ENCODE measurements at regions not wholly inside any gene's neighbourhood (a gene's known extent, or its start where the extent isn't known, plus 50 kb on each side); places are given as distances from the start of the nearest gene placed in this dataset.

DNA sequence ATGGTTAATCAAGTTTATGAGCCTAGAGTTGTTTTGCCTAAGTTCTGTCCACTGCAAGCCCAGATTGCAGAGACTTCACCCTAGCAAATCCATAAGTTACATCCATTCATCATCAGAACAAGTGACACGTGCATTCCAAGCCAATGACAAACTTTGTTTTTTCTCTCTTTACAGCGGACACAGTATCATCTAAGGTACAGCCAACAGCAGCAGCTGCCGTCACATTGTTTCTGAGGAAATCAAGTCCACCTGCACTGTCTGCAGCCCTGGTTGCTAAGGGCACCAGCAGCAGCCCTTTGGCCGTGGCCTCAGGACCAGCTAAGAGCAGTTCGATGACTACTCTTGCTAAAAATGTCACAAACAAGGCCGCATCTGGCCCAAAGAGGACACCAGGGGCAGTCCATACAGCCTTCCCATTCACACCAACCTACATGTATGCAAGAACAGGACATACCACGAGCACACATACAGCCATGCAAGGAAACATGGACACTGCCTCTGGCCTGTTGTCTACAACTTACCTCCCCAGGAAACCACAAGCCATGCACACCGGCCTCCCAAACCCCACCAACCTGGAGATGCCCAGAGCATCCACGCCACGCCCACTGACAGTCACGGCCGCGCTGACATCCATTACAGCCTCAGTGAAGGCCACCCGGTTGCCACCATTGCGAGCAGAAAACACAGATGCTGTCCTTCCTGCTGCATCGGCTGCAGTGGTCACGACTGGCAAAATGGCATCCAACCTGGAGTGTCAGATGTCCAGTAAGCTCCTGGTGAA, 155.8 kb downstream of the C11orf91 start:
- H3K4me3 Mint-ChIP-seq, result no peak overlapping the region
- no peaks in the 10 kb centered on the region for H3K9me3 Mint-ChIP-seq
- no peak overlapping the region for H3K27ac Mint-ChIP-seq (ENCODE audit: low read depth)
- no peak for ATAC-seq (replicated peaks; ENCODE audit: extremely low read depth, poor library complexity, severe bottlenecking)
- no peaks in the 10 kb centered on the region for H3K36me3 Mint-ChIP-seq (ENCODE audit: insufficient read depth)
- no peak for DNase-seq (ENCODE audit: low spot score in 2 of 2)
- H3K4me1 Mint-ChIP-seq, result no peaks in the 10 kb centered on the region
- peaks cover 56% of the 10 kb centered on the region for H3K27me3 Mint-ChIP-seq

DNA sequence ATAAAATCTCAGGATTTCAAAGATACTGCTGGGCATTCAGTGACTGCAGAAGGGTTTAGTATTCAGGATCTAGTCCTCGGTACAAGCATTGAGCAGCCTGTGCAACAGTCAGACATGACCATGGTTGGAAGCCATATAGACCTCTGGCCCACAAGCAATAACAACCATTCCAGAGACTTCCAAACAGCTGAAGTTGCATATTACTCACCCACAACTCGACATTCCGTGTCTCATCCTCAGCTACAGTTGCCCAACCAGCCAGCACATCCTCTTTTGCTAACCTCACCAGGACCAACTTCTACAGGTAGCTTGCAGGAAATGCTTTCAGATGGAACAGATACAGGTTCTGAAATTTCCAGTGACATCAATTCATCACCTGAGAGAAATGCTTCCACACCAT, 156.8 kb downstream of the C11orf91 start:
- DNase-seq (ENCODE audit: low spot score in 2 of 2), result no peak
- H3K9me3 Mint-ChIP-seq, result no peaks in the 10 kb centered on the region
- H3K4me3 Mint-ChIP-seq, result no peak overlapping the region
- H3K27me3 Mint-ChIP-seq, result peaks cover 56% of the 10 kb centered on the region
- no peak overlapping the region for H3K27ac Mint-ChIP-seq (ENCODE audit: low read depth)
- H3K36me3 Mint-ChIP-seq (ENCODE audit: insufficient read depth), result no peaks in the 10 kb centered on the region
- no peaks in the 10 kb centered on the region for H3K4me1 Mint-ChIP-seq
- no peak for ATAC-seq (replicated peaks; ENCODE audit: extremely low read depth, poor library complexity, severe bottlenecking)

DNA sequence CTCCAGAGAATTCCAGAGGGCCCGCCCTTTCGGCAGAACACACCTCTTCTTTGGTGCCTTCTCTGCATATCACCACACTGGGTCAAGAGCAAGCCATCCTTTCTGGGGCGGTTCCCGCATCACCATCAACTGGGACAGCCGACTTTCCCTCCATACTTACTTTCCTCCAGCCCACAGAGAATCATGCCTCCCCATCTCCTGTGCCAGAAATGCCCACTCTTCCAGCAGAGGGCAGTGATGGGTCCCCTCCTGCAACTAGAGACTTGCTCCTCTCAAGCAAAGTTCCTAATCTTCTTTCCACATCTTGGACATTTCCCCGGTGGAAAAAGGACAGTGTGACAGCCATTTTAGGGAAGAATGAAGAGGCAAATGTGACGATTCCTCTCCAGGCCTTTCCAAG, 157.7 kb downstream of the C11orf91 start:
- Mint-ChIP-seq H3K9me3 (no peaks in the 10 kb centered on the region), H3K36me3 (ENCODE audit: insufficient read depth) (no peaks in the 10 kb centered on the region), H3K4me3 (no peak overlapping the region), H3K27ac (ENCODE audit: low read depth) (no peak overlapping the region), H3K27me3 (peaks cover 60% of the 10 kb centered on the region), H3K4me1 (no peaks in the 10 kb centered on the region)
- DNase-seq (ENCODE audit: low spot score in 2 of 2), result no peak
- ATAC-seq (replicated peaks; ENCODE audit: extremely low read depth, poor library complexity, severe bottlenecking), result no peak

DNA sequence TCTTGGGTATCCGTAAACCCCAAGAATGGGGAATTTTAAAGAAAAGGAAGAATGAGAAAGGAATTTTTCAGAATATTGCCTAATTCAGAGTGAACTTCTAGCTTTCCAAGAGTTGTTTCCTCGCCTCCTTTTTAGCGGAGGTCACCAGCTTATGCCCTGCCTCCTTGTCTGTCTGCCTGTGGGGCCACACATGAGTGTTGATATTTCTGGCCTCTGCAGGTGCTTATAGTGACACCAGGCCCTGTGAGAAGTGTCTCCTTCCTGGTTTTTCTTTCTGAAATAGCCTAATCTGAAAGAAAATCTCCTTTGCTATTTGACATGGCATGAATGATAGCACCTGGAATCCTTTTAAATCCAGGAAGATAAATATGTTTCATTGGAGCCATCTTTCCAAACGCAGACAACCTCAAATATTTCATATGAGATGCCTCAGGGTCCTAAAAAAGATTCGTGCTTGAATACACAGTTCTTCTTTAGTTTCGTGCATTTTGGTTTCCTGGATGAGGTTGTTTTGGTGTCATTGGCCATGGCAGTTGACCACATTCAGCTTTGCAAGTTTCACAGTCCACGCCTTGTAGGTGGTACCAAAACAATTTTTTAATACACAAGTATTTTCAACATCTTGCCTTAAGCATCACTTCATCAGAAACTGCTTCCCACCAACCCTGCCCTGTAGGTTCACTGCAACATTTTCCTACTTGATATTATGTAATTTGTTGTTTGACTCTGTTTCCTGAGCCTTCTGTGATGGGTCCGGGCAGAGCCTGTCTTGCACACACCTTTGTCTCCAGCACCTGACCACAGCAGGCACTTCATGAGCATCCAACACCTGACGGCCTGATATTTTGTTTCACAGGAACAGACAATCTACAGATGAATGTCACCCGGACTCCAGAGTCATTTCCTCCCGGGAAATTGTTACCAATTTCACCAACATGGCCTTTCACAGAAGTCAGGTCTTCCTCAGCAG, 159.4 kb downstream of the C11orf91 start:
- Mint-ChIP-seq H3K27ac (ENCODE audit: low read depth) (no peak overlapping the region), H3K27me3 (peaks cover 66% of the 10 kb centered on the region), H3K36me3 (ENCODE audit: insufficient read depth) (no peaks in the 10 kb centered on the region), H3K4me3 (no peak overlapping the region), H3K4me1 (no peaks in the 10 kb centered on the region), H3K9me3 (no peaks in the 10 kb centered on the region)
- DNase-seq (ENCODE audit: low spot score in 2 of 2) (no peak), ATAC-seq (replicated peaks; ENCODE audit: extremely low read depth, poor library complexity, severe bottlenecking) (no peak)

DNA sequence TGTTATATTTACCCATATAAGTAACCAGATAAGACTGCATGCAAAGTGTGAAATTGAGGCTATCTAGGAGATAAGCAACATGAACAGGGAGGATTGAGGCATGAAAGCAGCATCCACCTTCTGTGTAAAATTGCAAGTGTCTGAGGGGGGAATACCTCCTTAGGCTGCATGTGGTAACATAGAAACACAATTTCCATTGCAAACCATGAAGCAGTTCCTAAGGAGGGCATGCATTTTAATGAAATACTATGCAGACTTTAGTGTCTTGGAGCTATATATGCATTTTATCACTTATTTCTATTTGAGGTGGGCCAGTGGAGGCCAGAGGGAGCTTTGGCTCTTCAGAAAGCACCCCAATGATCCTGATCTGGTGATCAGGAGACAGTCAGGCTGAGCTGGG, 160.2 kb downstream of the C11orf91 start:
- ATAC-seq (replicated peaks; ENCODE audit: extremely low read depth, poor library complexity, severe bottlenecking) (no peak), DNase-seq (ENCODE audit: low spot score in 2 of 2) (no peak)
- Mint-ChIP-seq H3K36me3 (ENCODE audit: insufficient read depth) (no peaks in the 10 kb centered on the region), H3K4me1 (no peaks in the 10 kb centered on the region), H3K27me3 (peaks cover 72% of the 10 kb centered on the region), H3K9me3 (no peaks in the 10 kb centered on the region), H3K4me3 (no peak overlapping the region), H3K27ac (ENCODE audit: low read depth) (no peak overlapping the region)

DNA sequence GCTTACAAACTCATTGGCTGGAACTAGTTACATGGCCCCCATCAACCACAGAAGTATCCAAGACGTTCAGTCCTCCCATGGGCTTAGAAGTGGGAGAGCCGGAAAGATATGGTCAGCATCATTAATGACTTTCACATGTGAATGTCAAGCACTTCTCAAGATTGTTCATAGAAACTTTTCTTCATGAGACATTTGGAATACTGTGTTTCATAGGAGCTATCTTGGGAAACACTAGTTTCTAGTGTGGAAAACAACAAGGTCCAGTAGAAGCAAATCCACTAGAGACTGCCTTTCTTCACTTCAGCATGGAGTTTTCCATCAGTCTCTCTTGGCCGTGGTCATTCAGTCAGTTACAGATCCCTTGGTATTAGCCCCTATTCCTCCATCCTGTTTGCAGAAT, 160.9 kb downstream of the C11orf91 start:
- no peak for DNase-seq (ENCODE audit: low spot score in 2 of 2)
- Mint-ChIP-seq H3K9me3 (no peaks in the 10 kb centered on the region), H3K27me3 (peaks cover 68% of the 10 kb centered on the region), H3K27ac (ENCODE audit: low read depth) (no peak overlapping the region), H3K36me3 (ENCODE audit: insufficient read depth) (no peaks in the 10 kb centered on the region), H3K4me1 (no peaks in the 10 kb centered on the region), H3K4me3 (no peak overlapping the region)
- ATAC-seq (replicated peaks; ENCODE audit: extremely low read depth, poor library complexity, severe bottlenecking), result no peak

DNA sequence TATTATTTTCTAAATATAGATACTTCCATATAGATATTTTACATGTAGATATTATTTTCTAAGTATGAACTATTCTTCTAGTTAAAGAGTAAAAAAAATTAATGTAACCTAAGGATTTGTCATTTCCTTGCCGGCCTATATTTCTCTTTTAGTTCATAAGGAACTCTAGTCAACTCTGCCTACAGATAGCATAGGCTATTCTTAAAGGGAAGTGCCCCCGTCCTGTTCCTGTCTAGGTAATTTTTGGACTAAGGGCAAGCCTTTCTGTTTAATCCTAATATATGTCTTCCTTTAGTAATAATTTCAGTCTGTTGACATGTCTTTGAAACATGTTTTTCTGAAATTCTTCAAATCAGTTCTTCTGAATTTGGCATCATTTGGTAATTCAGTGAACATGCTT, 161.9 kb downstream of the C11orf91 start:
- Mint-ChIP-seq H3K27me3 (peaks cover 58% of the 10 kb centered on the region), H3K27ac (ENCODE audit: low read depth) (no peak overlapping the region), H3K36me3 (ENCODE audit: insufficient read depth) (no peaks in the 10 kb centered on the region), H3K4me3 (no peak overlapping the region), H3K9me3 (no peaks in the 10 kb centered on the region), H3K4me1 (no peaks in the 10 kb centered on the region)
- DNase-seq (ENCODE audit: low spot score in 2 of 2) (no peak), ATAC-seq (replicated peaks; ENCODE audit: extremely low read depth, poor library complexity, severe bottlenecking) (no peak)

DNA sequence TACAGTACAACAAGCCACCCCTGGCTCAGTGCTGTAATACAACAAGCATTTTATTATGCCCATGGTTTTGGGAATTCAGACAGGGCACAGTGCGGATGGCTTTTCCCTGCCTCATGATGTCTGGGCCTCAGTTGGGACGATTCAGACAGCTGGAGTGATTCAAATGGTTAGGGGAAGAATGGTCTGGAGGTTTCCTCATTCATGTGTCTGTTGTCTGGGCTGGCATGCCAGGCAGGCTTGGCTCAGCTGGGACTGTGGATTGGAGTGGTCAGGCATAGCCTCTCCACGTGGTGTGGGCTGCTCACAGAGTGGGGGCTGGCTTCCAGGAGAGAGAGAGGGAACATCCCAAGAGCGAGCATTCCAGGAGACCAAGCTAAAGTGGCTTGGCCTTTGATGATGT, 164.4 kb downstream of the C11orf91 start:
- DNase-seq (ENCODE audit: low spot score in 2 of 2), result no peak
- Mint-ChIP-seq H3K4me3 (no peak overlapping the region), H3K9me3 (no peaks in the 10 kb centered on the region), H3K4me1 (no peaks in the 10 kb centered on the region), H3K36me3 (ENCODE audit: insufficient read depth) (no peaks in the 10 kb centered on the region), H3K27me3 (peaks cover 36% of the 10 kb centered on the region), H3K27ac (ENCODE audit: low read depth) (no peak overlapping the region)
- ATAC-seq (replicated peaks; ENCODE audit: extremely low read depth, poor library complexity, severe bottlenecking), result no peak

DNA sequence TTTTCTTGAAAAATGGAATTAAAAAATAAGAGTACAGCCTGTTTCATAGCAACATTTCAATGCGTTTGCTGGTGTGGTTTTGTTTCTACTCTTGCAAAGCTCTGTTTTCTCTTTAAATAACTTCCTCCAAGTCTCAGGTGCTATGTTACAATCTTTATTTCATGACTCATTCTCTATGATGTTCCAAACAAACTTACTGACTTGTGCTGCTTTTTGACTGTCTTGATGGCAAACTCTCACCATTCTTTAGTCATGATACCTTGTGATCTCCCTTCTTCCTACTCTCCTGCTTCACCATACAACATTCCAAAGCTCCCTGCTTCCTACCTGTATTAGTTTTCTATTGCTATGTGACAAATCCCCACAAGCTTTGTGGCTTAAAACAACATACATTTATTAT, 166.1 kb downstream of the C11orf91 start:
- ATAC-seq (replicated peaks; ENCODE audit: extremely low read depth, poor library complexity, severe bottlenecking) (no peak), DNase-seq (ENCODE audit: low spot score in 2 of 2) (no peak)
- no peak overlapping the region for H3K4me3 Mint-ChIP-seq
- H3K27me3 Mint-ChIP-seq, result peaks cover 32% of the 10 kb centered on the region
- no peak overlapping the region for H3K27ac Mint-ChIP-seq (ENCODE audit: low read depth)
- no peaks in the 10 kb centered on the region for H3K9me3 Mint-ChIP-seq
- no peaks in the 10 kb centered on the region for H3K36me3 Mint-ChIP-seq (ENCODE audit: insufficient read depth)
- H3K4me1 Mint-ChIP-seq, result no peaks in the 10 kb centered on the region

DNA sequence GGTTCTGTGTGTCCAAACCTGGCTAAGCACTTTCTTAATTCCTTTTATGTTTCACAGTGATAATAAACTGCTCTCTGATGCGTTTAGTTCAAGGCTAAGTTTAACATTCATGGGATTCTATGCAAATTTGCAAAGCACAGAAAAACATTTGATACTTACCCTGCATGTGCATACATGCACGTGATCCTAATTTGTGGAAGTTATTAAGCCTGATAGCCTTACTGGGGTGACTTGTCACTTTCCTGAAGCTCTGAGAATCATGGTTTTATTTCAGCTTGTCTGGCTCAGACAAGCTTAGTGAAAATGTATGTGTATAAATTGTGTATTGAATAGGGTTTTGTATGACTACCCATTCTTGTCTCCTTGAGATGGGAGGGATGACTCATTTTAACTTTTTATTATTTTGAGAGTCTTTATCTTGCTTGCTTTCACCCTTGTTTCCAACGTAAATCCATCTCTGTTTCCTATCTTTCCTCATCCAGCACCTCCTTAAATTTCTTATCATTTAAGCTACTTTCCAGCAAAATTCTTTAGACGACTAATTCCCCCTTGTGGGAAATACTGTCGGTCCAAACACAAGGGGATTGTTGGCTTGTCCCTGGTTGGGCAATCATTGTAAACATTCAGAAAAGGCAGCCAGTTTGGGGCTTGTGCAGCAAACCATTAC, 167.1 kb downstream of the C11orf91 start:
- DNase-seq (ENCODE audit: low spot score in 2 of 2) (no peak), ATAC-seq (replicated peaks; ENCODE audit: extremely low read depth, poor library complexity, severe bottlenecking) (no peak)
- H3K27me3 Mint-ChIP-seq, result peaks cover 28% of the 10 kb centered on the region

DNA sequence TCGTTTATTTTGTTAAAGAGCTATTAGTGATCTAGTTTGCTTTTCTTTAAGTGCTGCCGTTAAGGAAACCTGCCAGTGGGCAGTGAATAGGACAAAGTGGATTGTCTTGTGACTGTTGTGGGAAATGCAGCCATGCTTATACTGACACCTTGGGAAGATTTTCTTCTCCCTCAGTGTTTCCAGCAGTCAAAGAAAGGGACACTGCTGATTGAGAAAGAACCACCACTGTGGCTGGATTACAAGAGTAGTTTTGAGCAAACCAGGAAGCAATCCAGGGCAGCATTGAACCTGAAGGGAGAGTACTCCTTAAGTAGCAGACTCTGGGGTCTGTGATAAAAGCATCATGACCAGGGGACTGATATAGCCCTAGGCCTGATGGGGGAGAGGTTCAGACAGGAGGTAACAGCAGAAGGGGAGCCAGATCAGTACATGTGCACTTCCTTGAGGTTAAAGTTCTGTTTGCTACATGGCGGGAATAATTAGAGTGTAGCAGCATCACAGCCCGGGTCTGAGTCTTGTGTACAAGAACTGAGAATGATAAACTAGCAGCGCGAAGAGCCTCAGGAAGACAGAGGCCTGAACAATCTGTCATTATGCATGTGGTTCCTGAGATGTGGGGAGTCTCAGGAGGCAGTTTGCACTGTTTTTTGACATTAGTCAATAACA, 167.8 kb downstream of the C11orf91 start:
- Mint-ChIP-seq H3K4me3 (no peak overlapping the region), H3K27ac (ENCODE audit: low read depth) (no peak overlapping the region), H3K27me3 (peaks cover 30% of the 10 kb centered on the region), H3K36me3 (ENCODE audit: insufficient read depth) (no peaks in the 10 kb centered on the region), H3K9me3 (no peaks in the 10 kb centered on the region), H3K4me1 (no peaks in the 10 kb centered on the region)
- DNase-seq (ENCODE audit: low spot score in 2 of 2), result no peak
- ATAC-seq (replicated peaks; ENCODE audit: extremely low read depth, poor library complexity, severe bottlenecking), result no peak

More for the DNA sequence above, 167.1 kb downstream of the C11orf91 start:
- H3K4me1 Mint-ChIP-seq, result no peaks in the 10 kb centered on the region
- no peaks in the 10 kb centered on the region for H3K36me3 Mint-ChIP-seq (ENCODE audit: insufficient read depth)
- H3K4me3 Mint-ChIP-seq, result no peak overlapping the region
- H3K27ac Mint-ChIP-seq (ENCODE audit: low read depth), result no peak overlapping the region
- H3K9me3 Mint-ChIP-seq, result no peaks in the 10 kb centered on the region

DNA sequence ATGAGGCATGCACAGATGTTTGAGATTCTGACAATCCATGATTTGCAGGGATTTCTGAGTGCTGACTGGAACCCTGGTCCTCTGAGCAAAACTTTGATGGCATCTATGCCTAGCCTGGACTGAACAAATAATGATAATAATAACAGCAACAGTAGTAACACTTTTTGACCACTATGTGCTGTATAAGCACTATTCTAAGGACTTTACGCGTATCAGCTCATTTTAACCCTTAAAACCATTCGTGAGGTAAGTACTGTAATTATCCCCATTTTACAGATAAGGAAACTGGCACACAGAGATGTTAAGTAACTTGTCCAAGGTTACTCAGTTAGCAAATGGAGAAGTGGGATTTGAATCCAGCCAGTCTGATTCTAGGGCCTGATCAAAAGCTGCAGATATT, 168.4 kb downstream of the C11orf91 start:
- Mint-ChIP-seq H3K36me3 (ENCODE audit: insufficient read depth) (no peaks in the 10 kb centered on the region), H3K27ac (ENCODE audit: low read depth) (no peak overlapping the region), H3K4me3 (no peak overlapping the region), H3K4me1 (no peaks in the 10 kb centered on the region), H3K9me3 (peaks cover 4% of the 10 kb centered on the region), H3K27me3 (peaks cover 30% of the 10 kb centered on the region)
- DNase-seq (ENCODE audit: low spot score in 2 of 2) (no peak), ATAC-seq (replicated peaks; ENCODE audit: extremely low read depth, poor library complexity, severe bottlenecking) (no peak)

Data from central memory CD8-positive, alpha-beta T cell (primary cell).